Suprapubic skin (tissue), 4 donors: ENCODE measurements at regions not wholly inside any gene's neighbourhood (a gene's known extent, or its start where the extent isn't known, plus 50 kb on each side); places are given as distances from the start of the nearest gene placed in this dataset.

ENCODE experiments used
- POLR2A ChIP-seq, 2 donors: fragments of 450-650 bp; IDR thresholded peaks; one replicate each; pipeline ENCODE4 v1.6.1; 2017; ENCODE audit warnings: antibody characterized with exemption in 2 of 2, mild to moderate bottlenecking in 2 of 2, moderate library complexity in 2 of 2
- POLR2AphosphoS5 ChIP-seq, 3 donors: sonication (generic); formaldehyde crosslinking; IDR thresholded peaks; one replicate each; pipeline ENCODE4 v1.6.1; 2017; ENCODE audit warnings: antibody characterized with exemption in 3 of 3
- TF ChIP-seq, protein P1 (sequence below), 2 donors: fragments of 200-600 bp in 1 of 2; fragments of 450-650 bp in 1 of 2; sonication (generic) in 1 of 2; IDR thresholded peaks; one replicate each; pipeline ENCODE4 v1.5.1; 2016 to 2019; ENCODE audit warnings: antibody characterized with exemption in 2 of 2, mild to moderate bottlenecking in 1 of 2, moderate library complexity in 1 of 2

GRCh38 chr13:70249332-70250064 is 141.2 kb upstream of the KLHL1 start:
- no peak for TF ChIP-seq POLR2A (IDR thresholded peaks at IDR 0.05)
- TF ChIP-seq, protein P1, sequence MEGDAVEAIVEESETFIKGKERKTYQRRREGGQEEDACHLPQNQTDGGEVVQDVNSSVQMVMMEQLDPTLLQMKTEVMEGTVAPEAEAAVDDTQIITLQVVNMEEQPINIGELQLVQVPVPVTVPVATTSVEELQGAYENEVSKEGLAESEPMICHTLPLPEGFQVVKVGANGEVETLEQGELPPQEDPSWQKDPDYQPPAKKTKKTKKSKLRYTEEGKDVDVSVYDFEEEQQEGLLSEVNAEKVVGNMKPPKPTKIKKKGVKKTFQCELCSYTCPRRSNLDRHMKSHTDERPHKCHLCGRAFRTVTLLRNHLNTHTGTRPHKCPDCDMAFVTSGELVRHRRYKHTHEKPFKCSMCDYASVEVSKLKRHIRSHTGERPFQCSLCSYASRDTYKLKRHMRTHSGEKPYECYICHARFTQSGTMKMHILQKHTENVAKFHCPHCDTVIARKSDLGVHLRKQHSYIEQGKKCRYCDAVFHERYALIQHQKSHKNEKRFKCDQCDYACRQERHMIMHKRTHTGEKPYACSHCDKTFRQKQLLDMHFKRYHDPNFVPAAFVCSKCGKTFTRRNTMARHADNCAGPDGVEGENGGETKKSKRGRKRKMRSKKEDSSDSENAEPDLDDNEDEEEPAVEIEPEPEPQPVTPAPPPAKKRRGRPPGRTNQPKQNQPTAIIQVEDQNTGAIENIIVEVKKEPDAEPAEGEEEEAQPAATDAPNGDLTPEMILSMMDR (IDR thresholded peaks at IDR 0.05): no peak
- no peak for TF ChIP-seq POLR2AphosphoS5 (IDR thresholded peaks at IDR 0.05)
